ENCODE measurements at regions not wholly inside any gene's neighbourhood (a gene's known extent, or its start where the extent isn't known, plus 50 kb on each side); places are given as distances from the start of the nearest gene placed in this dataset.

- TF ChIP-seq CTCF (conservative IDR thresholded peaks at IDR 0.05 in 1 of 2, IDR thresholded peaks at IDR 0.05 in 1 of 2; ENCODE audit: extremely low read depth in 1 of 2, insufficient read depth in 1 of 2, low read depth in 1 of 2, low read length in 2 of 2) (no peak), EZH2 (IDR thresholded peaks at IDR 0.05; ENCODE audit: borderline replicate concordance, low read length) (no peak)
Observed at GRCh38 chr21:28439788-28440187, 552.9 kb downstream of the LTN1 start.
